Kidney (tissue), 13 donors: ENCODE measurements at regions not wholly inside any gene's neighbourhood (a gene's known extent, or its start where the extent isn't known, plus 50 kb on each side); places are given as distances from the start of the nearest gene placed in this dataset.

Source experiments
- DNase-seq, 5 donors: peaks; one replicate each; pipeline ENCODE4 v3.0.0-alpha.2; 2013 to 2020
- FAIRE-seq: peaks from 2 replicates; lab custom pipeline; 2012; peaks lifted over from hg19 to GRCh38; lab: Jason Lieb, UNC
- H3K27ac ChIP-seq, 2 donors: one replicate each; pipeline ENCODE4 v1.7.0; 2013; ENCODE audit warnings: low read depth in 2 of 2, low read length in 2 of 2, inconsistent platforms in 1 of 2
- H3K27me3 ChIP-seq: one replicate; pipeline ENCODE4 v1.7.1; 2013; ENCODE audit warnings: low read length, inconsistent platforms; ENCODE audit not compliant: control insufficient read depth, insufficient read depth
- H3K36me3 ChIP-seq, 3 donors: one replicate each; pipeline versions ENCODE4 v1.7.0 to v1.7.1; 2013; ENCODE audit warnings: low read length in 3 of 3, control low read depth in 1 of 3, inconsistent platforms in 1 of 3; ENCODE audit not compliant: insufficient read depth in 3 of 3, control insufficient read depth in 2 of 3
- H3K4me1 ChIP-seq, 3 donors: one replicate each; pipeline versions ENCODE4 v1.7.0 to v1.7.1; 2013; ENCODE audit warnings: low read length in 3 of 3, inconsistent platforms in 1 of 3, low read depth in 1 of 3; ENCODE audit not compliant: control insufficient read depth in 2 of 3, insufficient read depth in 2 of 3
- H3K4me3 ChIP-seq, 3 donors: one replicate each; pipeline versions ENCODE4 v1.7.0 to v1.8.1; 2013; ENCODE audit warnings: low read length in 3 of 3, control low read depth in 1 of 3, inconsistent platforms in 1 of 3
- H3K9ac ChIP-seq, 3 donors: one replicate each; pipeline versions ENCODE4 v1.7.0 to v1.7.1; 2013; ENCODE audit warnings: low read length in 3 of 3, control low read depth in 1 of 3, inconsistent platforms in 1 of 3
- H3K9me3 ChIP-seq, 3 donors: one replicate each; pipeline versions ENCODE4 v1.7.0 to v1.7.1; 2013; ENCODE audit warnings: low read length in 3 of 3, control low read depth in 1 of 3, inconsistent platforms in 1 of 3; ENCODE audit not compliant: control insufficient read depth in 2 of 3, insufficient read depth in 1 of 3
- intact Hi-C: fragments of 100-400 bp; cut with DNase I; formaldehyde crosslinking; loops from one replicate; pipeline ENCODE4 v1.11.1; 2022
- TF ChIP-seq, protein P1 (sequence below): IDR thresholded peaks from 3 replicates; pipeline ENCODE4 v1.5.1; 2012; ENCODE audit warnings: mild to moderate bottlenecking, moderate library complexity, borderline replicate concordance; ENCODE audit not compliant: insufficient read depth; ENCODE audit errors: extremely low read depth
- donor health status: control.
- donor health status: control.
- donor health status: control.
- donor health status: control.
- donor health status: control.
- donor health status: DM: yes; HTN: yes; CAD: no.
- donor health status: Normal renal cell carcinoma (clear cell type).

DNA sequence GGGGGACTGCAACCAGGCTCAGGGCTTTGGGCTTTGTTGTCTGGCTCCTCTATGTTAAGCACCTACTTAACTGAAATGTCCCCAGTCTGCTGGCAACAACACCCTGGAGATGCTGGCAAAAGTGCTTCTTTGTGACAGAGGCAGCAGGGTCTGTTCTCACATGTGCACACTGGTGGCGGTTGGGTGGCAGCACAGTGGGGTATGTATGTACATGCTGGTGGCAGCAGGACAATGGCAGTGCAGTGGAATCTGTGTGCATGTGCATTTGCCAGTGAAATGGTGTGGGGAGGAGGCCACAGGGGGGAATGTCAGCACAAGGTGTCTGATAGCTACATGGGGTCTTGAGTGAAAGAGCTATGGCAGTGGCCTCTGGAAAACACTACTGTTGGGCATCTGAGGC, 830.3 kb downstream of the DIPK2A start:
- H3K9ac ChIP-seq = no peak overlapping the region
- H3K27ac ChIP-seq = no peak overlapping the region
- intact Hi-C loops = no loop called here
- H3K36me3 ChIP-seq = no peaks in the 10 kb centered on the region
- H3K9me3 ChIP-seq = no peaks in the 10 kb centered on the region
- TF ChIP-seq, protein P1, sequence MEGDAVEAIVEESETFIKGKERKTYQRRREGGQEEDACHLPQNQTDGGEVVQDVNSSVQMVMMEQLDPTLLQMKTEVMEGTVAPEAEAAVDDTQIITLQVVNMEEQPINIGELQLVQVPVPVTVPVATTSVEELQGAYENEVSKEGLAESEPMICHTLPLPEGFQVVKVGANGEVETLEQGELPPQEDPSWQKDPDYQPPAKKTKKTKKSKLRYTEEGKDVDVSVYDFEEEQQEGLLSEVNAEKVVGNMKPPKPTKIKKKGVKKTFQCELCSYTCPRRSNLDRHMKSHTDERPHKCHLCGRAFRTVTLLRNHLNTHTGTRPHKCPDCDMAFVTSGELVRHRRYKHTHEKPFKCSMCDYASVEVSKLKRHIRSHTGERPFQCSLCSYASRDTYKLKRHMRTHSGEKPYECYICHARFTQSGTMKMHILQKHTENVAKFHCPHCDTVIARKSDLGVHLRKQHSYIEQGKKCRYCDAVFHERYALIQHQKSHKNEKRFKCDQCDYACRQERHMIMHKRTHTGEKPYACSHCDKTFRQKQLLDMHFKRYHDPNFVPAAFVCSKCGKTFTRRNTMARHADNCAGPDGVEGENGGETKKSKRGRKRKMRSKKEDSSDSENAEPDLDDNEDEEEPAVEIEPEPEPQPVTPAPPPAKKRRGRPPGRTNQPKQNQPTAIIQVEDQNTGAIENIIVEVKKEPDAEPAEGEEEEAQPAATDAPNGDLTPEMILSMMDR = no peak
- H3K4me3 ChIP-seq = no peak overlapping the region
- no peaks in the 10 kb centered on the region for H3K4me1 ChIP-seq
- H3K27me3 ChIP-seq = no peaks in the 10 kb centered on the region
- FAIRE-seq (no peak), DNase-seq (no peak)

DNA sequence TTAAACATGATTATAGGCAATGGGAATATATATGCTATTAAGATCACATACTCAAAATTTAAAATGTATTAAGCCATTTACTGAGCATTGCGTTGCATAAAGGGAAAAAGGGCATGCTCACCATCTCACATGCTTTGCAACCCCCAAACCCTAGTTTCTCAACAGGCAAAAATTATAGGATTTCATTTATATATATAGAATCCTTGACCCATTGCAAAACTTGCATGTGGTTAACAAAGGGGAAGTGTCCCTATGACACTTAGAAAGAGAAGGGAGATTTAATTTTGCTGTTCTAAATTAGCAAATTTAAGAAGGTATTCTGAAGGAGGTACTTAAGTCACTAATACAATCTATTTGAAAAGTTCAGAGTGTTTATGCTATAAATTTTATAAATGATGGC, 837.8 kb downstream of the DIPK2A start:
- H3K27me3 ChIP-seq = no peaks in the 10 kb centered on the region
- TF ChIP-seq, protein P1 = no peak
- no peaks in the 10 kb centered on the region for H3K4me1 ChIP-seq
- no peak overlapping the region for H3K9ac ChIP-seq
- no peak overlapping the region for H3K27ac ChIP-seq
- no peak for FAIRE-seq
- intact Hi-C loops = no loop called here
- no peaks in the 10 kb centered on the region for H3K36me3 ChIP-seq
- no peak overlapping the region for H3K4me3 ChIP-seq
- no peak for DNase-seq
- no peaks in the 10 kb centered on the region for H3K9me3 ChIP-seq

DNA sequence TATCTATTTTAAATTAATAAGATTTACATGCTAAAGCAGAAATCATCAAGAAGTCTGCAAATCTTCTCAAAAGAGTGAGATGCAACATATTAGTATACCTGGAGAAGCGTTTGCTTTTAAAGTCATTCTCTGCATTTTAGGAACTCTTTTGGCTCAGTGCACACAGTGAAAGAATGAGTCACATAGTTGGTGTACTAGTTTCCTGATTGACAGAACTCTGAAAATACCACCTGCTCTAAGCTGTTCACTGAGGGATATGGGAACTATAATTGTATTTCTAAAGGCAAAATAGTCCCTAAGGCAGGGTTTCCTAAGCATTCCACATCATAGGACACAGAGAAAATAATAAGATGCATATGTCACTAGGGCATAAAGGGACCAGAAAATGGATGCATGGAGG, 838.5 kb downstream of the DIPK2A start:
- FAIRE-seq (no peak), DNase-seq (no peak)
- Histone ChIP-seq H3K4me3 (no peak overlapping the region), H3K36me3 (no peaks in the 10 kb centered on the region), H3K9me3 (no peaks in the 10 kb centered on the region), H3K27ac (no peak overlapping the region), H3K4me1 (no peaks in the 10 kb centered on the region), H3K9ac (no peak overlapping the region), H3K27me3 (no peaks in the 10 kb centered on the region)
- intact Hi-C loops = no loop called here
- TF ChIP-seq, protein P1 = no peak

DNA sequence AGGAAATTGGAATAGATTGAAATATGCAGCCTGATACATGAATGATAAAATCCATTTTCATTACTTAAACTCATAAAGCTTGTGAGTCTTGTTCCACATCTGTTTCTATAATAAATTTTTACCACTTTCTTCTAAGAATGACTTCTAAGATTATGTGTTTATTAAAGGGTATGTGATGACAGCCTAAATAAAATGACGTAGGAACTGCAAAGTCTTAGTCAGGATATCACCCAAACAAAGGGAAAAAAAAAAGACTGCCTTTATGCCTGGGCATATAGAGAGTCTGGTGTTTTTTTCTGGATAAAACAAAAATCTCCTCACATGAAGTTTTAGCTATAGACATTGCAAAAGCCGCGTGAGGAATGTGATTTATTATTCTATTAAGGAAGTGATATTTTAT, 844.0 kb downstream of the DIPK2A start:
- no peaks in the 10 kb centered on the region for H3K9me3 ChIP-seq
- intact Hi-C loops = no loop called here
- DNase-seq (peak in 2 of 5 donors; percentile 9 to 39), FAIRE-seq (no peak)
- TF ChIP-seq, protein P1 = no peak
- no peak overlapping the region for H3K9ac ChIP-seq
- H3K4me3 ChIP-seq = no peak overlapping the region
- no peak overlapping the region for H3K27ac ChIP-seq
- no peaks in the 10 kb centered on the region for H3K4me1 ChIP-seq
- H3K36me3 ChIP-seq = no peaks in the 10 kb centered on the region
- H3K27me3 ChIP-seq = no peaks in the 10 kb centered on the region
